Right lobe of liver (tissue), 6 donors: ENCODE measurements at regions not wholly inside any gene's neighbourhood (a gene's known extent, or its start where the extent isn't known, plus 50 kb on each side); places are given as distances from the start of the nearest gene placed in this dataset.

Source experiments
- ATAC-seq, 4 donors: fragments of 200-7000 bp; cut with Tn5 transposase; one replicate each; pipeline ENCODE4 v1.9.1; 2020; ENCODE audit warnings: mild to moderate bottlenecking in 4 of 4, moderate library complexity in 4 of 4
- DNase-seq, 3 donors: peaks; one replicate each; pipeline ENCODE4 v3.0.0-alpha.2; 2020
- H3K27ac ChIP-seq, 3 donors: fragments of 200-600 bp; one replicate each; pipeline ENCODE4 v1.8.0; 2022
- H3K27me3 ChIP-seq, 2 donors: fragments of 200-600 bp; one replicate each; pipeline ENCODE4 v1.8.0; 2022
- H3K36me3 ChIP-seq, 4 donors: fragments of 200-600 bp; sonication (generic) in 1 of 4; one replicate each; pipeline versions ENCODE4 v1.5.1 to v1.8.0; 2017 to 2022; ENCODE audit warnings: control low read depth in 1 of 4
- H3K4me1 ChIP-seq, 4 donors: fragments of 200-600 bp; sonication (generic) in 1 of 4; one replicate each; pipeline versions ENCODE4 v1.5.1 to v1.8.0; 2017 to 2022; ENCODE audit warnings: control low read depth in 1 of 4
- H3K4me3 ChIP-seq, 3 donors: fragments of 200-600 bp; one replicate each; pipeline ENCODE4 v1.8.0; 2022
- H3K9me3 ChIP-seq, 4 donors: fragments of 200-600 bp; sonication (generic) in 1 of 4; one replicate each; pipeline versions ENCODE4 v1.5.1 to v1.8.0; 2017 to 2022; ENCODE audit warnings: control low read depth in 1 of 4
- POLR2A ChIP-seq: fragments of 450-650 bp; IDR thresholded peaks from one replicate; pipeline ENCODE4 v1.6.1; 2017; ENCODE audit warnings: antibody characterized with exemption, mild to moderate bottlenecking
- WGBS: methylation state at CpG from one replicate; pipeline ENCODE4 v1.1.6; 2018; ENCODE audit warnings: low coverage, low lambda C conversion rate; ENCODE audit not compliant: insufficient coverage; ENCODE audit errors: missing lambda C conversion rate; 5-methylcytosine and 5-hydroxymethylcytosine counted together
- intact Hi-C, 2 donors: fragments of 100-400 bp; cut with DNase I; formaldehyde crosslinking; loops; one replicate each; pipeline versions ENCODE4 v1.11.2 to v1.14.1; 2022
- TF ChIP-seq, protein P1 (sequence below), 4 donors: fragments of 200-600 bp in 3 of 4; fragments of 450-650 bp in 1 of 4; IDR thresholded peaks; one replicate each; pipeline versions ENCODE4 v1.5.1 to v1.8.0; 2016 to 2022; ENCODE audit warnings: antibody characterized with exemption in 4 of 4, mild to moderate bottlenecking in 2 of 4
- donor health status: DM: no; HTN: yes; CAD: no.
- donor health status: DM: no; HTN: no; CAD: no.
- donor health status: DM: no; HTN: no; CAD: no.
- donor health status: DM: no; HTN: yes; CAD: no.
- donor health status: DM: no; HTN: yes; CAD: no.

- Histone ChIP-seq H3K9me3 (no peaks in the 10 kb centered on the region), H3K36me3 (no peaks in the 10 kb centered on the region), H3K4me3 (peak overlapping the region; percentile 70 to 84 (median 78)), H3K27ac (peak overlapping the region; percentile 97 to 100 (median 99)), H3K27me3 (no peaks in the 10 kb centered on the region), H3K4me1 (peaks cover 0 to 42% (median 14%) of the 10 kb centered on the region in 4 donors)
- intact Hi-C loops: no loop called here
- ATAC-seq (peak; percentile 39 to 65 (median 48)), DNase-seq (peak; percentile 81 to 90 (median 87))
- WGBS: 0% methylated on average over 7 of the region's 57 CpGs
- no peak for TF ChIP-seq POLR2A
Measured at GRCh38 chr22:46070215-46070802, 80.0 kb upstream of the PPARA start.

- Histone ChIP-seq H3K9me3 (no peaks in the 10 kb centered on the region), H3K36me3 (no peaks in the 10 kb centered on the region), H3K4me1 (peaks cover 0 to 46% (median 17%) of the 10 kb centered on the region in 4 donors), H3K27me3 (no peaks in the 10 kb centered on the region), H3K27ac (peak overlapping the region; percentile 97 to 100 (median 99)), H3K4me3 (peak overlapping the region; percentile 86 to 95 (median 90))
- DNase-seq: peak; percentile 76 to 81 (median 81)
- peak; percentile 5 to 45 (median 28) for ATAC-seq
- TF ChIP-seq, protein P1, sequence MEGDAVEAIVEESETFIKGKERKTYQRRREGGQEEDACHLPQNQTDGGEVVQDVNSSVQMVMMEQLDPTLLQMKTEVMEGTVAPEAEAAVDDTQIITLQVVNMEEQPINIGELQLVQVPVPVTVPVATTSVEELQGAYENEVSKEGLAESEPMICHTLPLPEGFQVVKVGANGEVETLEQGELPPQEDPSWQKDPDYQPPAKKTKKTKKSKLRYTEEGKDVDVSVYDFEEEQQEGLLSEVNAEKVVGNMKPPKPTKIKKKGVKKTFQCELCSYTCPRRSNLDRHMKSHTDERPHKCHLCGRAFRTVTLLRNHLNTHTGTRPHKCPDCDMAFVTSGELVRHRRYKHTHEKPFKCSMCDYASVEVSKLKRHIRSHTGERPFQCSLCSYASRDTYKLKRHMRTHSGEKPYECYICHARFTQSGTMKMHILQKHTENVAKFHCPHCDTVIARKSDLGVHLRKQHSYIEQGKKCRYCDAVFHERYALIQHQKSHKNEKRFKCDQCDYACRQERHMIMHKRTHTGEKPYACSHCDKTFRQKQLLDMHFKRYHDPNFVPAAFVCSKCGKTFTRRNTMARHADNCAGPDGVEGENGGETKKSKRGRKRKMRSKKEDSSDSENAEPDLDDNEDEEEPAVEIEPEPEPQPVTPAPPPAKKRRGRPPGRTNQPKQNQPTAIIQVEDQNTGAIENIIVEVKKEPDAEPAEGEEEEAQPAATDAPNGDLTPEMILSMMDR (IDR thresholded peaks at IDR 0.05): no peak
- no peak for TF ChIP-seq POLR2A
- no CpG with 5 or more reads among the region's 112 CpGs for WGBS
- intact Hi-C loops: no loop called here
Measured at GRCh38 chr22:46070803-46071450, 79.4 kb upstream of the PPARA start.

DNA sequence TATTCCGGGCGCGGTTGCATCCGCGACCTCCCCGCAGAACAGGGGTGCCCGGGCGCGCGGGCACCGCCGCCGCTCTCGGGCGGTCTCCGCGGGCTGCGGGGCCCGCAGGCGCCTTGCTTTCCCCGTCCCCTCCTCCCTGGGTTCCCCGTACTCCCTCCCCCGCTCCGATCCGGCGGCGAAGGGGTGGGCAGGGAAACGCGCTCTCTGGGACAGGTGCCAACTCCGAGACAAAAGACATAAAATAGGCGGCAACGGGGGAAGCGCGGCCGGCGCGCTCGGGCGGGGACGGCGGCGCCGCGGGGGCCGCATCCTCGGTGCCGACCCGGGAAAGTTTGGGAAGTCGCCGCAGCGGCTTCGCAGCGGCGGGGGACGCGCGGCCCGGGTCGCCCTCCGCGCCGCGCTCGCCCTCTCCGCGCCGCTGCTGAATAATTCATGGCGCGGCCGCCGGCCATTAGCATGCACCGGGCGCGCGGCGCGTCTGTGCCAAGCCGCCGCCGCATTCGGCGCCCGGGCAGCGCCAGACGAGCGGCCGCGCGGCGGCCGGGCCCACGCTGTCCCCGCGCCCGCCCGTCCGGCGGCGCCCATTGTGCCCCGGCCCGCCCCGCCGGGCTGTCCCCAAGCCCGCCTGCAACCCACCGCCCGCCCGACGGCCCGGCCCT lies 78.7 kb upstream of the PPARA start:
- Histone ChIP-seq H3K9me3 (no peaks in the 10 kb centered on the region), H3K27me3 (no peaks in the 10 kb centered on the region), H3K36me3 (no peaks in the 10 kb centered on the region), H3K27ac (peak overlapping the region; percentile 93 to 97 (median 95)), H3K4me1 (peaks cover 0 to 49% (median 18%) of the 10 kb centered on the region in 4 donors), H3K4me3 (peak overlapping the region; percentile 86 to 95 (median 90))
- ATAC-seq (peak; percentile 3 to 25 (median 16)), DNase-seq (peak; percentile 91 to 93 (median 92))
- TF ChIP-seq POLR2A: peak; percentile 15
- TF ChIP-seq, protein P1 (IDR thresholded peaks at IDR 0.05): no peak
- intact Hi-C loops: no loop called here
- WGBS: 0% methylated on average over 11 of the region's 109 CpGs

- peaks cover 0 to 48% (median 18%) of the 10 kb centered on the region in 4 donors for H3K4me1 ChIP-seq
- peak overlapping the region; percentile 86 to 95 (median 90) for H3K4me3 ChIP-seq
- no peaks in the 10 kb centered on the region for H3K27me3 ChIP-seq
- intact Hi-C loops: no loop called here
- peak overlapping the region; percentile 93 to 97 (median 95) for H3K27ac ChIP-seq
- peak; percentile 73 for TF ChIP-seq POLR2A
- TF ChIP-seq, protein P1 (IDR thresholded peaks at IDR 0.05): peak in 2 of 4 donors; percentile 10 to 25
- ATAC-seq: peak; percentile 27 to 55 (median 46)
- no peaks in the 10 kb centered on the region for H3K36me3 ChIP-seq
- no peaks in the 10 kb centered on the region for H3K9me3 ChIP-seq
- 7% methylated on average over 3 of the region's 81 CpGs for WGBS
- peak; percentile 87 to 89 (median 88) for DNase-seq
Measured at GRCh38 chr22:46072110-46072881, 78.0 kb upstream of the PPARA start.
